GM18907 (cell line): ENCODE measurements at regions not wholly inside any gene's neighbourhood (a gene's known extent, or its start where the extent isn't known, plus 50 kb on each side); places are given as distances from the start of the nearest gene placed in this dataset.
A peak's percentile ranks its signal among the peaks of the same experiment; 100 is the strongest.

ENCODE experiments used
- ATAC-seq: cut with Tn5 transposase; IDR thresholded peaks from one replicate; pipeline ENCODE4 v1.9.1; 2021; ENCODE audit warnings: mild to moderate bottlenecking, moderate library complexity; ENCODE audit not compliant: unreplicated experiment

DNA sequence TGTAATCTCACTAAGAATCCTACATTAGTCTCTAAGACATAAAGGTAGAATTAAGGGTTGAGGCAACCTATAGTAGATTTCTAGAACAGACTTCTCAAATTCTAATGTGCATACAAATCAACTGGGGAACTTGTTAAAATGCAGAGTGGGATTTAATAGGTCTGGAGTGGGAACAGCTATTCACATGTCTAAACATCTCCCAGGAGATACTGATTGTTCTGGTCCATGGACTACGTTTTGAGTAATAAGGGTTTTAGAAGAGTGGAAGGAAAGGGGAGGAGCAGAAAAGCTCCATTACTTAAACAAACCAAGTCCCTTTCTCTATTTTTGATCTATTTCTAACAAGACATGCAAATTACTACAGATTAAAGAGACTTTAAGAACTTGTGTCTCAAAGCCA lies 524.8 kb downstream of the TUSC7 start:
- ATAC-seq, result no peak

- ATAC-seq, result no peak
These were observed 525.7 kb downstream of the TUSC7 start for GRCh38 chr3:117235304-117235703.

GRCh38 chr3:117238806-117239205 lies 529.2 kb downstream of the TUSC7 start:
- no peak for ATAC-seq

GRCh38 chr3:117243657-117244056 lies 534.1 kb downstream of the TUSC7 start:
- ATAC-seq, result no peak

GRCh38 chr3:117246771-117247555 lies 537.4 kb downstream of the TUSC7 start:
- no peak for ATAC-seq

DNA sequence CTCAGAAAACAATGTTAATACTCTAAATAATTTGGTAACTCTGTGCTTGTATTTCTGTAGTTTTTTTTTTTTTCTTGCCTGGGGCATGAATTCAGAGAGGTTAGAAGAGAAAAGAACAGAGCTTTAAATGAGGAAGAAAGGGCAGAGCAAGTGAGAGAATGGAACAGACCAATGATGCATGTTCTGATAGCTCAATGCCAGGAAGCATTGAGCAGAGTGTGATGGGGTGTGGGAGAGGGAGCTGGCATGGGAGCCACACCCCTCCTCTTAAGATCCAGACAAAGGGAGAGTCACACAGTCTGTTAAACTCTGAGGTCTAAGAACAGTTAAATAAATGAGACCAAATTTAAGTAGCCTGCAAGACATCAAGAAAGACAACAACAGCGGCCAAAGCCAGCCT lies 538.6 kb downstream of the TUSC7 start:
- ATAC-seq, result no peak

- ATAC-seq, result no peak
These were observed 542.6 kb downstream of the TUSC7 start for GRCh38 chr3:117252208-117252607.

- no peak for ATAC-seq
These were observed 543.1 kb downstream of the TUSC7 start for GRCh38 chr3:117252651-117253050.

DNA sequence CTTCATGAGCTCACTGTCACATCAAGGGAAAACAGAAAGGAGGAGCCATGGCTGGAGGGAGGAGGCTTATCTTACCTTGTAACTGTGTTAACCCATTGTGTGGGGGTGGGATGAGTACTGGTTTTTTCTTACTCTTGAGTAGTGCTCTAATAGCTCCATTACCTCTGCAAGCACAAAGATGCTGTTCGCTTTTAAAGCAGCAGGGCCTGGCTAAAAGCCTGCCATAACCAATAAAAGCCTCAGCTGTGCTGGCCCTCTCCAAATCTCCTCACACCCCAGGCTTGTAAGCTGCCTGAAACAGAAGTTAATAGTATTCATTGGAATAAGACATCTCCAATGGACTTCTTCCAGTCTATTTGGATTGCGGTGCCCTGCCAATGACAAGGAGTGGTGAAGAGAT lies 544.1 kb downstream of the TUSC7 start:
- ATAC-seq, result no peak

DNA sequence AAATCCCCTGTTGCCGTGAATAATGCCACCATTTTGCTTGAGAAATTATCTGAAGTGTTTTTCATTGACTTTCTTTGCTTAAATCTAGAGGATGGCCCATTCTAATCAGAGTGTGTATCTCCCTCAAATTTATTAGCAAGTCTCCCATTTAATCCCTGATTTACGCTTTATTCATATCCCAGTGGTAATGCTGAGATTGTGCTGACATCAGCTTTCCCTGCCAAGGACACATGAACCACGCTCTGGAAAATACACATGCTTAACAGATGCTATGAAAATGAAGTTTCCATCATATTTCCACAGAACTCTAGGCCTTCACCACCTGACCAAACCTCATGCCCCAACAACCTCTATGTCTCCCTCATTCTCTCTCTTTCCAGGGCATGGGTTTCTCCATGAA lies 545.4 kb downstream of the TUSC7 start:
- no peak for ATAC-seq

DNA sequence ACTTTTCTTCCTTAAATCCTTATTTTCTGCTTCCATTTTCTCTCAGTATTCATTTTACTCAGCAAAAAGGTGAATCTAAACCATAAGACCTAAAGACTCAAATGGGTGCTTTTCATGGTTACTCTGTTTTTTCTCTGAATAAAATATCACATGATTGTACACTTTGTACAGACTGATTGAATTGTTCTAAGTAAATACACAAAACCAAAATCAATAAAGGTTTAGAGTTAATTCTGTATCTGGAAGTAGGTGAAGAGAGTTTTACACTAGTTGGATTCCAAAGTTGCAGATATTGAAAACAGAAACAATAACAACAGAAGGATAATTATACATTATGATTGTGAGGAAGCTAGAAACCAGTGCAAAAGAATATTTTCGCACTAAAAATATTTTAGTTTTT lies 546.2 kb downstream of the TUSC7 start:
- no peak for ATAC-seq

GRCh38 chr3:117261983-117262421 lies 552.4 kb downstream of the TUSC7 start:
- no peak for ATAC-seq

DNA sequence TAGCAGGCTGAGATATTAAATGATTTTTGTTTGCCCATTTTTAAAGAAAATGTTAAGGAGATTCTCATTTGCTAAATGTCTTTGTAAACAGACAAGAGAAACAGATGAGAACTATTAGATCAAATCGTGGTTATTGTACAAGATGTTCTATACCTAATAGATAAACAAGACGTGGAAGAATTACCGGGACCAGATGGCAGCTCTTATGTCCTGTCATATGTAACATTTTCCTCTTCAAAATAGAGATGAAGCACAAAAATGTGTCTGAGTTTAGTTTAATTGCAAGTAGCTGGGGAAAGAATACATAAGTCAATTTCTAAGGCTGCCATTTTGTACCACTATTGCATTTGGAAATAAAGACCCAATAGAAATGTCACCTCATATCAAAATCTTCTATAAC lies 553.7 kb downstream of the TUSC7 start:
- no peak for ATAC-seq

DNA sequence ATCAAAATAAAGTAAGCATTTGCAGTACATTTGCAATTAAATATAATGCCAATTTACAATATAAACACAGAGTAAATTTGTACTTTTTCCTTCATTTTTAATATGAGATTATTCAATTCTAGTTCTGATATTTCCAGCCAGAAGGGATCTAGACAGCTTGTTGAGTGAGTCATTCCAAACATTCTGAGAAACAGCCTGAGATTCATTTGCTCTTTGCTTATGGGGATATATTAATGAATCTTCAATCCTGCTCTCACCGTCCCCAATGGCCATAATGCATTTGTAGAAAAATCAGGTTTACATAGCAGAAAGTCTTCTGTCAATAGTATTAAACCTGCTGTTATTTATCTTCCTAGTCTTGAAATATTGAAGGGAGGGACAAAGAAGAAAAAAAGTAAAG lies 554.2 kb downstream of the TUSC7 start:
- ATAC-seq, result no peak

GRCh38 chr3:117264204-117264994 lies 554.8 kb downstream of the TUSC7 start:
- no peak for ATAC-seq

DNA sequence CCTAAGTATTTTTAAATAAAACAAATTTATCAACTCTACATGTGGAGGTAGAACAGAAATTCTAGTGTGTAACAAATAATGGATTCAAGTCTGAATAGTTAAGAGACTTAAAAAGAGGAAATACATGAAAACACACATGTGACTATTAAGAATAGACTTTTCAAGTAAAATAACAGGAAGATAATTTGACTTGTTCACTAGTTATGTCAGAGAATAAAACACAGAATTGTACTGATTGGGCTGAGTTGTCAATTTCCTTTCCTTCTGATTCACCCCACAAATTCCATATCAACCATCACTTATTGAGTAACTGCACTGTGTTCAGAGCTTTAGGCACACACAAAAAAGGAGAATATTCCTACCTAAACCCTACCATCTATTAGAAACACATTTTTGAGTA lies 557.2 kb downstream of the TUSC7 start:
- ATAC-seq, result no peak

DNA sequence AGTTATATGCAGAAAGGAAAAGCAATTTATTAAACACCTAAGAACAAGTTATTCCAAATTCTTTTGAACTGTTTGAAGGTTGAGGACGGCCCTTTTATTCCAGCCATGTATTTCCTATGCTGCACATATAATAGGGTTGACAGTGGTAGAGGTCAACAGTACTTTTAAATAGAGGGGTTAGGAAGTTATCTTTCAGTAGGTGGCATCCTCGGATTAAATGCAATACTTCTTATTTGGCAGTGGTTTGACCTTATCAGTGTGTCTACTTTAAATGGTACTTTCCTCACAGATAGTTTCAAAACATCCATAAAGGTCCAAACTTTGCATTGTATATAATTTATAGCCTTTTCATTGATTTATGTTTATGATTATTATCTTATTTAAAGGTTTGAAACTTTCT lies 558.7 kb downstream of the TUSC7 start:
- no peak for ATAC-seq

DNA sequence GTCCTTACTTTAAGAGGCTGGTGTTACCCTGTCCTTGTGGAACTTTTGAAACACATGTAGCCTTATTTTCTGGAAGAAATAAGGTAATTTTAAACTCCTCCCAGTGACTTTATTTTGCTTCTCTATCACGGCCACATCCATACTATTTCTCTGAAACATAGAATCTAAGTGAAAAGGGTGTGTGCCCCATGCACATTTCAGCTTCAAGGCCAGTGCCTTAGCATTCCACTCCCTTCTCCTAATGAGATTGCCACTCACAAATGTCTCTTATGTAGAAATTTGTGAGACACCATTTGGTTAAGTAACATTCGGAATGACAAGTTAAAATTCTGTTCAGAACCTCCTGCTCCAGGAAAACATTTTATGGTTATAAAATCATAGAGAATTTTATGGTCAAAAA lies 562.7 kb downstream of the TUSC7 start:
- ATAC-seq, result no peak

- ATAC-seq, result no peak
These were observed 563.4 kb downstream of the TUSC7 start for GRCh38 chr3:117272876-117273523.

GRCh38 chr3:117277816-117278215 lies 568.2 kb downstream of the TUSC7 start:
- ATAC-seq, result no peak

- ATAC-seq, result peak; percentile 100
These were observed 569.0 kb downstream of the TUSC7 start for GRCh38 chr3:117278424-117279190.
